HepG2 (cell line): ENCODE measurements at regions not wholly inside any gene's neighbourhood (a gene's known extent, or its start where the extent isn't known, plus 50 kb on each side); places are given as distances from the start of the nearest gene placed in this dataset.

Source experiments
- ATAC-seq: fragments of 200-7000 bp; cut with Tn5 transposase; 3 replicates; pipeline ENCODE4 v1.9.1; 2020; ENCODE audit warnings: mild to moderate bottlenecking, moderate library complexity
- BruUV-seq: library from RNA; stranded (reverse); fragments of 400-500 nt; replicated peaks from 2 replicates; lab custom pipeline; 2021; lab: Mats Ljungman, UMichigan
- CTCF ChIA-PET: fragments of 300-600 bp; formaldehyde crosslinking; extraction: SDS; loops from one replicate; lab custom pipeline; 2021; ENCODE audit warnings: low total read pairs, inconsistent platforms, low intra/inter-chr PET ratio; lab: Yijun Ruan, JAX
- POLR2A ChIA-PET: fragments of 350-600 bp; sonication (Branson Sonifier 250); formaldehyde crosslinking; loops from one replicate; lab custom pipeline; 2020; ENCODE audit warnings: antibody characterized with exemption, inconsistent platforms; lab: Yijun Ruan, JAX
- DNase-seq: peaks from one replicate; pipeline ENCODE4 v3.0.0-alpha.2; 2015; ENCODE audit warnings: low spot score
- FAIRE-seq: peaks from 3 replicates; lab custom pipeline; 2011; peaks lifted over from hg19 to GRCh38; lab: Jason Lieb, UNC
- H2AFZ ChIP-seq: one replicate; pipeline ENCODE4 v1.6.1; 2011; ENCODE audit warnings: low read length, inconsistent platforms
- H3K27ac ChIP-seq: fragments of 300-600 bp; 3 replicates; pipeline ENCODE4 v1.8.0; 2011; ENCODE audit warnings: mixed run types, mild to moderate bottlenecking, mixed read lengths, low read length, inconsistent platforms; ENCODE audit not compliant: insufficient read depth; ENCODE audit errors: extremely low read length
- H3K27me3 ChIP-seq, 2 experiments: fragments of 200-600 bp in 1 of 2; 2 replicates in 1 of 2; 3 replicates in 1 of 2; pipeline versions ENCODE4 v1.6.0 to v1.8.0; 2011; ENCODE audit warnings: low read length in 2 of 2, mild to moderate bottlenecking in 2 of 2, moderate library complexity in 2 of 2, inconsistent platforms in 1 of 2; ENCODE audit not compliant: insufficient read depth in 2 of 2, control insufficient read depth in 1 of 2
- H3K36me3 ChIP-seq, 2 experiments: fragments of 200-600 bp in 1 of 2; replicated peaks in 1 of 2; 2 replicates in 1 of 2; 3 replicates in 1 of 2; pipeline versions ENCODE4 v1.5.1 to v1.8.0; 2011; ENCODE audit warnings: low read length in 2 of 2, inconsistent platforms in 1 of 2; ENCODE audit not compliant: insufficient read depth in 2 of 2, control insufficient read depth in 1 of 2
- H3K4me1 ChIP-seq: 2 replicates; pipeline ENCODE4 v1.5.1; 2012; ENCODE audit warnings: low read length, inconsistent platforms; ENCODE audit not compliant: insufficient read depth
- H3K4me2 ChIP-seq: 2 replicates; pipeline ENCODE4 v1.6.0; 2011; ENCODE audit warnings: low read depth, low read length, inconsistent platforms
- H3K4me3 ChIP-seq, 3 experiments: fragments of 200-600 bp in 1 of 3; sonication (generic), shearing (Covaris generic) in 1 of 3; replicated peaks in 1 of 3; 2 replicates each; pipeline ENCODE4 v1.5.1; 2011 to 2016; ENCODE audit warnings: low read length in 3 of 3, inconsistent platforms in 2 of 3, low read depth in 2 of 3, mild to moderate bottlenecking in 2 of 3, control low read depth in 1 of 3, mixed read lengths in 1 of 3; ENCODE audit not compliant: insufficient read depth in 1 of 3
- H3K79me2 ChIP-seq: one replicate; pipeline ENCODE4 v1.6.1; 2011; ENCODE audit warnings: low read length, inconsistent platforms; ENCODE audit not compliant: insufficient read depth
- H3K9ac ChIP-seq: 2 replicates; pipeline ENCODE4 v1.6.0; 2011; ENCODE audit warnings: mild to moderate bottlenecking, low read depth, low read length, inconsistent platforms; ENCODE audit not compliant: insufficient read depth
- H3K9me3 ChIP-seq: 2 replicates; pipeline ENCODE4 v1.5.1; 2012; ENCODE audit warnings: mild to moderate bottlenecking, low read length
- H4K20me1 ChIP-seq: 2 replicates; pipeline ENCODE4 v1.6.0; 2011; ENCODE audit warnings: inconsistent platforms, mild to moderate bottlenecking, low read length, moderate library complexity; ENCODE audit not compliant: insufficient read depth
- CHCHD3 ChIP-seq: sonication (generic); formaldehyde crosslinking; IDR thresholded peaks from 2 replicates; pipeline ENCODE4 v1.8.0; 2022; ENCODE audit warnings: mild to moderate bottlenecking, missing genetic modification reagents, moderate library complexity
- FLYWCH1 ChIP-seq: sonication (generic); formaldehyde crosslinking; IDR thresholded peaks from 2 replicates; pipeline ENCODE4 v1.8.1; 2023; ENCODE audit warnings: mild to moderate bottlenecking, missing genetic modification reagents
- GATAD2A ChIP-seq: IDR thresholded peaks from 2 replicates; pipeline ENCODE4 v1.6.1; 2016
- KAT7 ChIP-seq: IDR thresholded peaks from 2 replicates; pipeline ENCODE4 v1.6.1; 2018; ENCODE audit warnings: borderline replicate concordance, missing compliant biosample characterization
- KDM5B ChIP-seq: sonication (generic); formaldehyde crosslinking; IDR thresholded peaks from 2 replicates; pipeline ENCODE4 v1.4.0; 2020; ENCODE audit warnings: missing genetic modification reagents, mild to moderate bottlenecking, borderline replicate concordance
- MYNN ChIP-seq: sonication (generic); formaldehyde crosslinking; IDR thresholded peaks from 2 replicates; pipeline ENCODE4 v1.4.0; 2020; ENCODE audit warnings: mild to moderate bottlenecking, low read depth, missing genetic modification reagents
- REPIN1 ChIP-seq: sonication (generic); formaldehyde crosslinking; IDR thresholded peaks from 2 replicates; pipeline ENCODE4 v1.8.0; 2022; ENCODE audit warnings: missing genetic modification reagents, low read depth, mild to moderate bottlenecking, borderline replicate concordance
- ZNF333 ChIP-seq: sonication (generic); formaldehyde crosslinking; IDR thresholded peaks from 2 replicates; pipeline ENCODE4 v1.4.0; 2020; ENCODE audit warnings: mild to moderate bottlenecking, missing genetic modification reagents, borderline replicate concordance
- ZNF546 ChIP-seq: sonication (generic); formaldehyde crosslinking; conservative IDR thresholded peaks from 2 replicates; pipeline ENCODE4 v1.8.1; 2023; ENCODE audit warnings: mild to moderate bottlenecking, missing genetic modification reagents
- ZNF674 ChIP-seq: sonication (generic); formaldehyde crosslinking; IDR thresholded peaks from 2 replicates; pipeline ENCODE4 v1.5.0; 2020; ENCODE audit warnings: low read depth, mild to moderate bottlenecking, missing genetic modification reagents
- WGBS: methylation state at CpG from one replicate; pipeline ENCODE4 v1.1.6; 2017; ENCODE audit warnings: low lambda C conversion rate; 5-methylcytosine and 5-hydroxymethylcytosine counted together
- in situ Hi-C: cut with HindIII; loops from 2 replicates; pipeline ENCODE4 v1.10.0; 2017; ENCODE audit warnings: low pct_unique_long_range_greater_than_20kb; ENCODE audit not compliant: extremely low pct_ligation_motif_present
- intact Hi-C: fragments of 100-400 bp; cut with micrococcal nuclease; formaldehyde crosslinking; loops from one replicate; pipeline ENCODE4 v1.10.0; 2022; ENCODE audit not compliant: unreplicated experiment
- TF ChIP-seq, protein P1 (sequence below): sonication (generic); formaldehyde crosslinking; IDR thresholded peaks from 2 replicates; pipeline ENCODE4 v1.4.0; 2020; ENCODE audit warnings: missing genetic modification reagents
- TF ChIP-seq, protein P2 (sequence below): sonication (generic); formaldehyde crosslinking; IDR thresholded peaks from 2 replicates; pipeline ENCODE4 v1.4.0; 2020; ENCODE audit warnings: missing genetic modification reagents
- TF ChIP-seq, protein P3 (sequence below): sonication (generic); formaldehyde crosslinking; IDR thresholded peaks from 2 replicates; pipeline ENCODE4 v1.8.0; 2022; ENCODE audit warnings: missing genetic modification reagents, low read depth, mild to moderate bottlenecking, borderline replicate concordance

DNA sequence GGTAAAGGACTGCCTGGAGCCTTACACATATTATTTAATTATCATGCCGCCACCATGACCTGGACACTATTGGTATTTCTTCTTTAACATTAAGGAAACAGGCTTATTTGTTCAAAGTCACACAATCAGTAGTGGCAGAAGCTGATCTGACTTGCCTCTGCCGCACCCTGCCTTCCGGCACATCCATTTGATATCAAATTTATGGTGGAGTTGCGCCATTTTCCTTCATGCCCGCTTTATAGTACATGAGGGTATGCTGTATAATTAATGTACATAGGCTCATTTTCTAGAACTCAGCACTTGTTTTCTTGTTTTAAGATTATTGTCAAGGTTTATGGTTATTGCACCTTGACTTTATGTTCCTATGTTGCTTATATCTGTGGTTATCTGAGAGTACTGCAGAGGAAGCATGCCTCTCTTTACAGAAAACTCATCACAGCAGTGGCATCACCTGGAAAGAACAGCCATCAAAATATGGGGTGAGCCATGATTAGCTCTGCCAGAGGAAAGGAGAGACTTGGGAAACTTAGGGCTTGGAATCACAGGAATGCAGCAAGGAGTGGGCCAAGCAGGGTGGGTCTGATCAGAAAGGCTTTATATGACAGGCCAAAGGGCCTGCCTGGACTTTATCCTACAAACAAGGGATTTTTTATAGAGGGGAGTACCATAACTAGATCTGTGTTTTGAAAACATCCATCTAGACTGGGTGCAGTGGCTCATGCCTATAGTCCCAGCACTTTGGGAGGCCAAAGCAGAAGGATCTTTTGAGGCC, 72.2 kb upstream of the GJB5 start (continued):
- no peak for TF ChIP-seq MYNN (CRISPR knock-in tag)
- TF ChIP-seq, protein P1, sequence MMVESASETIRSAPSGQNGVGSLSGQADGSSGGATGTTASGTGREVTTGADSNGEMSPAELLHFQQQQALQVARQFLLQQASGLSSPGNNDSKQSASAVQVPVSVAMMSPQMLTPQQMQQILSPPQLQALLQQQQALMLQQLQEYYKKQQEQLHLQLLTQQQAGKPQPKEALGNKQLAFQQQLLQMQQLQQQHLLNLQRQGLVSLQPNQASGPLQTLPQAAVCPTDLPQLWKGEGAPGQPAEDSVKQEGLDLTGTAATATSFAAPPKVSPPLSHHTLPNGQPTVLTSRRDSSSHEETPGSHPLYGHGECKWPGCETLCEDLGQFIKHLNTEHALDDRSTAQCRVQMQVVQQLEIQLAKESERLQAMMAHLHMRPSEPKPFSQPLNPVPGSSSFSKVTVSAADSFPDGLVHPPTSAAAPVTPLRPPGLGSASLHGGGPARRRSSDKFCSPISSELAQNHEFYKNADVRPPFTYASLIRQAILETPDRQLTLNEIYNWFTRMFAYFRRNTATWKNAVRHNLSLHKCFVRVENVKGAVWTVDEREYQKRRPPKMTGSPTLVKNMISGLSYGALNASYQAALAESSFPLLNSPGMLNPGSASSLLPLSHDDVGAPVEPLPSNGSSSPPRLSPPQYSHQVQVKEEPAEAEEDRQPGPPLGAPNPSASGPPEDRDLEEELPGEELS (CRISPR knock-in tag): no peak

DNA sequence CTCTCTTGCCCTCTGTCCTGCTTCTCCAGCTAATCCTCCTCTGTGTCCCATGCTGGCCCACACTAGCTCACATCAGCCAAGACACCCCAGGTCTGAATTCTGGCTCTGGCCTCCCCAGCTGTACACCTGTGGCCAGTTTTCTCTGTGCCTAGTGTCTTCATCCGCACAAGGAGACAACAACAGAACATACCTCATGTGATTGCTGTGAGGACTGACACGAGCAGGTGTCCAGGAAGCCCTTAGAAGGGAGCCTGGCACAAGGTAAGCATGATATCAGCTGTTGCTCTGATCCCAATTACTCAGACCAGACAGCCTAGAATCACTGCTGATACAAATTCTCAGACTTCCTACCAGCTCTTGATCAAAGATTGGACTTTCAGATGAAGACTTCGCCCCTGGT, 71.2 kb upstream of the GJB5 start:
- Histone ChIP-seq H3K4me2 (no peak overlapping the region), H4K20me1 (no peaks in the 10 kb centered on the region), H3K4me1 (peaks cover 14% of the 10 kb centered on the region), H2AFZ (no peak overlapping the region), H3K9ac (no peak overlapping the region), H3K4me3 (no peak overlapping the region), H3K27ac (no peak overlapping the region), H3K27me3 (0 out of 5 replicates have a peak, but pooled peaks cover 0 to 1% of the 10 kb centered on the region in 2 experiments), H3K79me2 (no peaks in the 10 kb centered on the region)
- FAIRE-seq (no peak), ATAC-seq (no peak), DNase-seq (no peak)
- WGBS: 36% methylated on average over 2 of the region's 3 CpGs
- POLR2A ChIA-PET: no interaction called here
- in situ Hi-C loops (no loop called here), intact Hi-C loops (loop anchor here (5.0 kb wide), 2 partner anchors 136 to 571 kb away; no protein-coding TSS in a partner anchor)
- CTCF ChIA-PET: no interaction called here
- TF ChIP-seq KDM5B: no peak
- TF ChIP-seq ZNF546: no peak
- no peak for TF ChIP-seq ZNF674
- no peak for TF ChIP-seq GATAD2A (CRISPR knock-in tag)
- no peak for TF ChIP-seq CHCHD3 (CRISPR knock-in tag)
- no peak for TF ChIP-seq FLYWCH1 (CRISPR knock-in tag)
- TF ChIP-seq REPIN1: no peak
- no peak for TF ChIP-seq ZNF333 (CRISPR knock-in tag)
- TF ChIP-seq, protein P2, sequence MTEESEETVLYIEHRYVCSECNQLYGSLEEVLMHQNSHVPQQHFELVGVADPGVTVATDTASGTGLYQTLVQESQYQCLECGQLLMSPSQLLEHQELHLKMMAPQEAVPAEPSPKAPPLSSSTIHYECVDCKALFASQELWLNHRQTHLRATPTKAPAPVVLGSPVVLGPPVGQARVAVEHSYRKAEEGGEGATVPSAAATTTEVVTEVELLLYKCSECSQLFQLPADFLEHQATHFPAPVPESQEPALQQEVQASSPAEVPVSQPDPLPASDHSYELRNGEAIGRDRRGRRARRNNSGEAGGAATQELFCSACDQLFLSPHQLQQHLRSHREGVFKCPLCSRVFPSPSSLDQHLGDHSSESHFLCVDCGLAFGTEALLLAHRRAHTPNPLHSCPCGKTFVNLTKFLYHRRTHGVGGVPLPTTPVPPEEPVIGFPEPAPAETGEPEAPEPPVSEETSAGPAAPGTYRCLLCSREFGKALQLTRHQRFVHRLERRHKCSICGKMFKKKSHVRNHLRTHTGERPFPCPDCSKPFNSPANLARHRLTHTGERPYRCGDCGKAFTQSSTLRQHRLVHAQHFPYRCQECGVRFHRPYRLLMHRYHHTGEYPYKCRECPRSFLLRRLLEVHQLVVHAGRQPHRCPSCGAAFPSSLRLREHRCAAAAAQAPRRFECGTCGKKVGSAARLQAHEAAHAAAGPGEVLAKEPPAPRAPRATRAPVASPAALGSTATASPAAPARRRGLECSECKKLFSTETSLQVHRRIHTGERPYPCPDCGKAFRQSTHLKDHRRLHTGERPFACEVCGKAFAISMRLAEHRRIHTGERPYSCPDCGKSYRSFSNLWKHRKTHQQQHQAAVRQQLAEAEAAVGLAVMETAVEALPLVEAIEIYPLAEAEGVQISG (CRISPR knock-in tag): no peak
- TF ChIP-seq KAT7 (CRISPR knock-in tag): no peak
- TF ChIP-seq, protein P3, sequence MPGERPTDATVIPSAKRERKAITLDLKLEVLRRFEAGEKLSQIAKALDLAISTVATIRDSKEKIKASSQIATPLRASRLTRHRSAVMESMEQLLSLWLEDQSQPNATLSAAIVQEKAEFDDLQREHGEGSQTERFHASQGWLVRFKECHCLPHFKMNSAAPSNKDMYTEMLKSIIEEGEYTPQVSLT: no peak
- TF ChIP-seq, all 625 proteins: peak for 0
- peaks cover 17% of the 10 kb centered on the region for H3K9me3 ChIP-seq
- no TSS peak for BruUV-seq
- no peaks in the 10 kb centered on the region for H3K36me3 ChIP-seq
